ENCODE measurements at regions not wholly inside any gene's neighbourhood (a gene's known extent, or its start where the extent isn't known, plus 50 kb on each side); places are given as distances from the start of the nearest gene placed in this dataset.

- no peak overlapping the region for H3K9ac ChIP-seq (ENCODE audit: low read length)
- H3K9me2 ChIP-seq (replicated peaks; ENCODE audit: insufficient read depth, low read length): no peaks in the 10 kb centered on the region
- H3K4me2 ChIP-seq (ENCODE audit: low read depth, low read length): no peak overlapping the region
- no peaks in the 10 kb centered on the region for H3K9me3 ChIP-seq (replicated peaks; ENCODE audit: insufficient read depth, low read length)
- H3K4me3 ChIP-seq (ENCODE audit: low read length): no peak overlapping the region
- H3K27me3 ChIP-seq (replicated peaks; ENCODE audit: insufficient read depth, low read length): no peaks in the 10 kb centered on the region
- H3F3A ChIP-seq (ENCODE audit: insufficient read depth, low read length): no peaks in the 10 kb centered on the region
- no peaks in the 10 kb centered on the region for H4K20me1 ChIP-seq (ENCODE audit: insufficient read depth, low read length)
- no peaks in the 10 kb centered on the region for H3K36me3 ChIP-seq (replicated peaks; ENCODE audit: insufficient read depth, low read length)
- no peaks in the 10 kb centered on the region for H3K79me2 ChIP-seq (ENCODE audit: low read length)
- TF ChIP-seq EZH2phosphoT487 (IDR thresholded peaks at IDR 0.05; ENCODE audit: low read length) (no peak), CTCF (IDR thresholded peaks at IDR 0.05; ENCODE audit: low read length) (no peak), EZH2 (optimal IDR thresholded peaks at IDR 0.05; ENCODE audit: low read depth, low read length) (no peak)
- DNase-seq: no peak
- H3K27ac ChIP-seq (ENCODE audit: low read length): no peak overlapping the region
- H3K4me1 ChIP-seq (ENCODE audit: low read length): no peaks in the 10 kb centered on the region
- H2AFZ ChIP-seq (ENCODE audit: low read length): no peak overlapping the region
Observed at GRCh38 chr2:150994076-150994475, 267.6 kb downstream of the RBM43 start.

- H3K4me3 ChIP-seq (ENCODE audit: low read length): no peak overlapping the region
- no peak overlapping the region for H3K9ac ChIP-seq (ENCODE audit: low read length)
- no peaks in the 10 kb centered on the region for H3F3A ChIP-seq (ENCODE audit: insufficient read depth, low read length)
- no peaks in the 10 kb centered on the region for H3K36me3 ChIP-seq (replicated peaks; ENCODE audit: insufficient read depth, low read length)
- no peaks in the 10 kb centered on the region for H3K9me3 ChIP-seq (replicated peaks; ENCODE audit: insufficient read depth, low read length)
- H3K27me3 ChIP-seq (replicated peaks; ENCODE audit: insufficient read depth, low read length): no peaks in the 10 kb centered on the region
- H3K4me2 ChIP-seq (ENCODE audit: low read depth, low read length): no peak overlapping the region
- TF ChIP-seq EZH2phosphoT487 (IDR thresholded peaks at IDR 0.05; ENCODE audit: low read length) (no peak), CTCF (IDR thresholded peaks at IDR 0.05; ENCODE audit: low read length) (no peak), EZH2 (optimal IDR thresholded peaks at IDR 0.05; ENCODE audit: low read depth, low read length) (no peak)
- DNase-seq: no peak
- H2AFZ ChIP-seq (ENCODE audit: low read length): no peak overlapping the region
- H4K20me1 ChIP-seq (ENCODE audit: insufficient read depth, low read length): no peaks in the 10 kb centered on the region
- H3K9me2 ChIP-seq (replicated peaks; ENCODE audit: insufficient read depth, low read length): no peaks in the 10 kb centered on the region
- no peaks in the 10 kb centered on the region for H3K79me2 ChIP-seq (ENCODE audit: low read length)
- no peaks in the 10 kb centered on the region for H3K4me1 ChIP-seq (ENCODE audit: low read length)
- no peak overlapping the region for H3K27ac ChIP-seq (ENCODE audit: low read length)
Observed at GRCh38 chr2:150989969-150990368, 271.7 kb downstream of the RBM43 start.

GRCh38 chr2:150985741-150986140 is 275.9 kb downstream of the RBM43 start:
- Histone ChIP-seq H3K4me3 (ENCODE audit: low read length) (no peak overlapping the region), H3K9me3 (replicated peaks; ENCODE audit: insufficient read depth, low read length) (no peaks in the 10 kb centered on the region), H3K4me2 (ENCODE audit: low read depth, low read length) (no peak overlapping the region), H3K27ac (ENCODE audit: low read length) (no peak overlapping the region), H2AFZ (ENCODE audit: low read length) (no peak overlapping the region), H3K9me2 (replicated peaks; ENCODE audit: insufficient read depth, low read length) (no peaks in the 10 kb centered on the region), H3K79me2 (ENCODE audit: low read length) (no peaks in the 10 kb centered on the region), H3K4me1 (ENCODE audit: low read length) (peaks cover 11% of the 10 kb centered on the region), H3F3A (ENCODE audit: insufficient read depth, low read length) (no peaks in the 10 kb centered on the region), H3K36me3 (replicated peaks; ENCODE audit: insufficient read depth, low read length) (no peaks in the 10 kb centered on the region), H3K27me3 (replicated peaks; ENCODE audit: insufficient read depth, low read length) (no peaks in the 10 kb centered on the region), H3K9ac (ENCODE audit: low read length) (no peak overlapping the region), H4K20me1 (ENCODE audit: insufficient read depth, low read length) (no peaks in the 10 kb centered on the region)
- DNase-seq: no peak
- no peak for TF ChIP-seq EZH2 (optimal IDR thresholded peaks at IDR 0.05; ENCODE audit: low read depth, low read length)
- no peak for TF ChIP-seq CTCF (IDR thresholded peaks at IDR 0.05; ENCODE audit: low read length)
- TF ChIP-seq EZH2phosphoT487 (IDR thresholded peaks at IDR 0.05; ENCODE audit: low read length): no peak
